ENCODE measurements at regions not wholly inside any gene's neighbourhood (a gene's known extent, or its start where the extent isn't known, plus 50 kb on each side); places are given as distances from the start of the nearest gene placed in this dataset.

GRCh38 chr1:87940421-87940820 is 611.7 kb downstream of the LMO4 start:
- Histone ChIP-seq H3K27ac (ENCODE audit: low read depth, low read length, poor library complexity, severe bottlenecking) (no peak overlapping the region), H3K79me2 (ENCODE audit: insufficient read depth, low read length) (no peaks in the 10 kb centered on the region), H3K36me3 (ENCODE audit: insufficient read depth, low read length) (no peaks in the 10 kb centered on the region), H3K9me2 (ENCODE audit: low read depth, low read length) (no peaks in the 10 kb centered on the region), H3K9ac (ENCODE audit: low read length) (no peak overlapping the region), H3K4me1 (ENCODE audit: insufficient read depth, low read length, severe bottlenecking) (no peaks in the 10 kb centered on the region), H3K4me3 (ENCODE audit: low read depth, low read length, poor library complexity, severe bottlenecking) (no peak overlapping the region), H3F3A (ENCODE audit: insufficient read depth, low read length) (no peaks in the 10 kb centered on the region), H3K4me2 (ENCODE audit: low read length) (no peak overlapping the region), H3K27me3 (ENCODE audit: insufficient read depth, low read length) (no peaks in the 10 kb centered on the region), H3K9me3 (ENCODE audit: low read length) (no peaks in the 10 kb centered on the region), H2AFZ (ENCODE audit: low read length) (no peak overlapping the region), H4K20me1 (ENCODE audit: insufficient read depth, low read length) (no peaks in the 10 kb centered on the region)
- TF ChIP-seq CTCF (IDR thresholded peaks at IDR 0.05; ENCODE audit: low read length) (no peak), EZH2 (IDR thresholded peaks at IDR 0.05; ENCODE audit: borderline replicate concordance, low read length) (no peak)

GRCh38 chr1:87941337-87941946 is 612.8 kb downstream of the LMO4 start:
- H3F3A ChIP-seq (ENCODE audit: insufficient read depth, low read length): no peaks in the 10 kb centered on the region
- no peaks in the 10 kb centered on the region for H3K4me1 ChIP-seq (ENCODE audit: insufficient read depth, low read length, severe bottlenecking)
- H3K9ac ChIP-seq (ENCODE audit: low read length): no peak overlapping the region
- TF ChIP-seq EZH2 (IDR thresholded peaks at IDR 0.05; ENCODE audit: borderline replicate concordance, low read length) (no peak), CTCF (IDR thresholded peaks at IDR 0.05; ENCODE audit: low read length) (no peak)
- H3K9me2 ChIP-seq (ENCODE audit: low read depth, low read length): no peaks in the 10 kb centered on the region
- no peak overlapping the region for H2AFZ ChIP-seq (ENCODE audit: low read length)
- H3K27ac ChIP-seq (ENCODE audit: low read depth, low read length, poor library complexity, severe bottlenecking): no peak overlapping the region
- H3K79me2 ChIP-seq (ENCODE audit: insufficient read depth, low read length): no peaks in the 10 kb centered on the region
- H3K9me3 ChIP-seq (ENCODE audit: low read length): no peaks in the 10 kb centered on the region
- H3K36me3 ChIP-seq (ENCODE audit: insufficient read depth, low read length): no peaks in the 10 kb centered on the region
- no peak overlapping the region for H3K4me3 ChIP-seq (ENCODE audit: low read depth, low read length, poor library complexity, severe bottlenecking)
- H3K27me3 ChIP-seq (ENCODE audit: insufficient read depth, low read length): no peaks in the 10 kb centered on the region
- no peaks in the 10 kb centered on the region for H4K20me1 ChIP-seq (ENCODE audit: insufficient read depth, low read length)
- H3K4me2 ChIP-seq (ENCODE audit: low read length): no peak overlapping the region

GRCh38 chr1:87942165-87942564 is 613.5 kb downstream of the LMO4 start:
- Histone ChIP-seq H3K4me2 (ENCODE audit: low read length) (no peak overlapping the region), H3K9ac (ENCODE audit: low read length) (no peak overlapping the region)

More at GRCh38 chr1:87942165-87942564, 613.5 kb downstream of the LMO4 start:
- no peak overlapping the region for H2AFZ ChIP-seq (ENCODE audit: low read length)
- H3K27me3 ChIP-seq (ENCODE audit: insufficient read depth, low read length): no peaks in the 10 kb centered on the region
- no peaks in the 10 kb centered on the region for H3K9me3 ChIP-seq (ENCODE audit: low read length)
- H4K20me1 ChIP-seq (ENCODE audit: insufficient read depth, low read length): no peaks in the 10 kb centered on the region
- no peaks in the 10 kb centered on the region for H3K9me2 ChIP-seq (ENCODE audit: low read depth, low read length)
- H3K79me2 ChIP-seq (ENCODE audit: insufficient read depth, low read length): no peaks in the 10 kb centered on the region
- H3K36me3 ChIP-seq (ENCODE audit: insufficient read depth, low read length): no peaks in the 10 kb centered on the region
- H3K4me1 ChIP-seq (ENCODE audit: insufficient read depth, low read length, severe bottlenecking): no peaks in the 10 kb centered on the region
- H3K27ac ChIP-seq (ENCODE audit: low read depth, low read length, poor library complexity, severe bottlenecking): no peak overlapping the region
- H3F3A ChIP-seq (ENCODE audit: insufficient read depth, low read length): no peaks in the 10 kb centered on the region
- TF ChIP-seq CTCF (IDR thresholded peaks at IDR 0.05; ENCODE audit: low read length) (no peak), EZH2 (IDR thresholded peaks at IDR 0.05; ENCODE audit: borderline replicate concordance, low read length) (no peak)
- no peak overlapping the region for H3K4me3 ChIP-seq (ENCODE audit: low read depth, low read length, poor library complexity, severe bottlenecking)

Measured in OCI-LY1 (cell line).